GM21526 (cell line): ENCODE measurements at regions not wholly inside any gene's neighbourhood (a gene's known extent, or its start where the extent isn't known, plus 50 kb on each side); places are given as distances from the start of the nearest gene placed in this dataset.
"Not testable (repeated sequence)": the region's sequence is repeated elsewhere in the genome, so short reads cannot be mapped to it uniquely, and the experiment has no call there.

Experiments
- ATAC-seq: cut with Tn5 transposase; IDR thresholded peaks from one replicate; pipeline ENCODE4 v1.9.1; 2021; ENCODE audit warnings: moderate library complexity; ENCODE audit not compliant: unreplicated experiment, low FRiP score

DNA sequence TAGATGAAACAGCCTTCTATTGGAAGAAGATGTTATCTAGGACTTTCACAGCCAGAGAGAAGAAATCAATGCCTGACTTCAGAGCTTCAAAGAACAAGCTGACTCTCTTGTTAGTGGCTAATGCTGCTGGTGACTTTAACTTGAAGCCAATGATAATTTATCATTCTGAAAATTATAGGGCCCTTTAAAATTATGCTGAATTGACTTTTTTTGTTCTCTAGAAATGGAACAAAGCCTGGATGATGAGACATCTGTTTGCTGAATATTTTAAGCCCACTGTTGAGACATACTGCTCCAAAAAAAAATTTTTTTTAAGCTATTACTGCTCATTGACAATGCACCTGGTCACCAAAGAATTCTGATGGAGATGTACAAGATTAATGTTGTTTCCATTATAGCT lies 189.2 kb downstream of the MBL2 start:
- no peak for ATAC-seq

GRCh38 chr10:52586710-52587109 lies 185.9 kb downstream of the MBL2 start:
- no peak for ATAC-seq

- no peak for ATAC-seq
Observed at GRCh38 chr10:52597189-52597863, 175.3 kb downstream of the MBL2 start.

DNA sequence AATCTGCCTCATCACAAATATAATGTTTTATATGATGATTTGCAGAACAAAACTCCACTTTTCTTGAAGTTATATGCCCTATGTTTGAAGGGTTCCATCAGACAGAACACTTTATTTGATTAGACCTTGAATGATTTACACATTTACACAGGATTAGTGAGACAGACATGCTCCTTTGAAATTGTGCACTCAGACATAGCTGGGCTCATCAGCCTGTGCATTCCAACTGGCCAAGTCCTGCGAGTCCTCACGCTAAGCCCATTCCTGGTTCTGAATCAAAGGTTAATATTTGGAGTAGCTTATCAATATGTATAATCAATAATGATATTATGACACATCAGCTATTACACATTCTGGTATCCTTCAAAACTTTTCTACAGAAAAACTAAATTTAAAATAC lies 173.6 kb downstream of the MBL2 start:
- no peak for ATAC-seq

GRCh38 chr10:52599551-52600200 lies 172.9 kb downstream of the MBL2 start:
- ATAC-seq, result no peak

GRCh38 chr10:52604131-52604530 lies 168.5 kb downstream of the MBL2 start:
- ATAC-seq, result not testable (repeated sequence)

DNA sequence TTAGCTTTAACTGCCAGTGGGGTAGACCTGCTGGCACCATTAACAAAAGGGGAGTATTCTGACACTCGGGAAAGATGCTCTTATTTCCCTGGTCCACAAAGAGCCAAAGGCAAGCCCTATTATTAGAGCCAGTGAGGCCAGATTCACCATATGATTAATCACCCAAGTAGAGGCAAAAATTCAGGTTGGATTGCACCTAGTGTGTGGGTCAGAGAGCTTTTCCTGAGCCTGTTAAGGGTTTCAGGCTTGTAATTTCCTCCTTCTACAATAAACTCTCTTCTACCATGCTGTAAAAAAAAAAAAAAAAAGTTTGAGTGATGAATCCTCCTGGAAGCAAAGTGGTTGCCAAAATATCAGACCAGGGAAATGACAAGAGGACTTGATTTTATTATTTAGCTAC lies 163.5 kb downstream of the MBL2 start:
- no peak for ATAC-seq

- no peak for ATAC-seq
Observed at GRCh38 chr10:52609626-52610240, 162.9 kb downstream of the MBL2 start.

DNA sequence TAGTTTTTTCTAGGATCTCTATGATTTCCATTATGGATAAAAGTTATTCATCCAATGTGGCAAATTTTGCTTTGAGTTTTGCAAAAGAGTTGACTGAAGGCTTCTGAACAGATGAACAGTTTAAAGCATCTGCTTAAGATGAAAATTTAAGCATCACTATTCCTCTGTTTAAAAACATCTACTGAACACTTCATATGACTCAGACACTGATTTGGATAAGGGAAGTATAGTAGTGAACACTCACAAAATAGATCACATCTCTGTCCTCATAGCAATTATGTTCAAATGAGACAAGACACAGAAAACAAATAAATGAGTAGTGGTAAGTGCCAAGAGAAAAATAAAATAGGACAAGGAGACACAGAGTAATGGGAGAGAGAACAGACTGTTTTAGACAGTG lies 157.3 kb downstream of the MBL2 start:
- no peak for ATAC-seq

- ATAC-seq, result no peak
Observed at GRCh38 chr10:52615756-52616394, 156.7 kb downstream of the MBL2 start.

GRCh38 chr10:52616395-52616764 lies 156.2 kb downstream of the MBL2 start:
- no peak for ATAC-seq

GRCh38 chr10:52617346-52617745 lies 155.2 kb downstream of the MBL2 start:
- ATAC-seq, result no peak

- no peak for ATAC-seq
Observed at GRCh38 chr10:52619052-52619451, 153.5 kb downstream of the MBL2 start.

GRCh38 chr10:52621635-52622079 lies 150.9 kb downstream of the MBL2 start:
- no peak for ATAC-seq

- ATAC-seq, result no peak
Observed at GRCh38 chr10:52623761-52624160, 148.8 kb downstream of the MBL2 start.

DNA sequence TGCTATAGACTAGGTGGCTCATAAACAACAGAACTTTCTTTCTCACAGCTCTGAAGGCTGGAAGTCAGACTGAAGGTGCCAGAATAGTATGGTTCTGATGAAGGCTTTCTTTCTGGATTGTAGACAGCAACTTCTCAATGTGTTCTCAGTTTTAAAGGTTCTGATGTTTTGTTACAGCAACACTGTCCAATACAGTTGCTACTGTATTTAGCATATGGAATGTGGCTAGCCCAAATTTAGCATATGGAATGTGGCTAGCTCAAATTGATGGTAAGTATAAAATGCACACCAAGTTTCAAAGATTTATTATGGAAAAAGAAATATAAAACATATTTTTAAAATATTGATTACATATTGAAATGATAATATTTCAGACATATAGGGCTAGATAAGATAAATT lies 145.3 kb downstream of the MBL2 start:
- ATAC-seq, result no peak

DNA sequence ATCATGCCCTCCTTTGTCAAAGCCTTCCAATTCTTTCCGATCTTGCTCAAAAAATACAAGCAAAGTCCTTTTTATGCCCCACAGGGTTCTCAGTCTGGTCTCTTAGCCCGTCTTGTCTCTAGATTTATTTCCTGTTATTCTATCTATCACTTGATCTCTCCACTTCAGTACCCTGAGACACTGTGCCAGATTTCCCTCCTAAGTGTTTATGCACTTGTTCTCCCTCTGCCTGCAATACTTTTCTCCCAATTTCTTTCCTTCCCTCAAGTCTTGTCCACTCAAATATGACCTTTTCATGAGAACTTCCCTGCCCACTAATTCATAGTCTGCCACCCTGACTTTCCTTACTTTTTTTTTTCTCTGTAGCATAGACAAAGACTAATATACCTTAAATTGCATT lies 141.4 kb downstream of the MBL2 start:
- ATAC-seq, result no peak

DNA sequence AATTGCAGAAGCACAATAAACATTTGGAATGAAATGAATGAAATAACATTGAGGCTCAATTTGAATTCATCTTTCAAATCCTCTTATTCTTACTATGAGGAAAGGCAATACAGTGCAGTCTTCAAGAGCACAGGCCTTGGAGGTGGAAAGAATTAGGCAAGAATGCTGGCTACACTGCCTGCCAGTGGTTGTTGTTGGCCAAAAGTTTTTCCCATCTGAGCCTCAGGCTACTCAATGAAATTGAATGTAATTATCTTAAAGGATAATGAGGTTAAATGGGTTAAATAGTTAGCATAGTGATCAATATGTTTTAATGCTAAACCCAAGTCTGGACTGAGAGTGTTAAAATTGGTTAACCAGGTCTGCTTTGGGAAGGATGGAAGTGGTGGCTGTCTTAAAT lies 140.9 kb downstream of the MBL2 start:
- no peak for ATAC-seq

- no peak for ATAC-seq
Observed at GRCh38 chr10:52632591-52632990, 140.0 kb downstream of the MBL2 start.

GRCh38 chr10:52633266-52633665 lies 139.3 kb downstream of the MBL2 start:
- ATAC-seq, result no peak

- ATAC-seq, result no peak
Observed at GRCh38 chr10:52635651-52636050, 136.9 kb downstream of the MBL2 start.

DNA sequence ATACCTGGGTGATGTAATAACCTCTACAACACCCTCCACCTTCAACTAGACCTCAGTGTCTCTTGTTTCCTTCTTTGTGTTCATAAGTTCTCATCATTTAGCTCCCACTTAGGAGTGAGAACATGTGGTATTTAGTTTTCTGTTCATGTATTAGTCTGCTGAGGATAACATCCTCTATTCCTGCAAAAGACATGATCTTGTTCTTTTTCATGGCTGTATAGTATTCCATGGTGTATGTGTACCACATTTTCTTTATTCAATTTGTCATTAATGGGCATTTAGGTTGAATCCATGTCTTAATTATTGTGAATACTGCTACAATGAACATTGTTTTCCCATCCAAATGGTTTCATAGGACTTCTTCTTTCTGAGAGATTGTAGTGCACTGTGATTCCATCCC lies 135.7 kb downstream of the MBL2 start:
- no peak for ATAC-seq
